H1 (cell line): ENCODE measurements at regions not wholly inside any gene's neighbourhood (a gene's known extent, or its start where the extent isn't known, plus 50 kb on each side); places are given as distances from the start of the nearest gene placed in this dataset.

Source experiments
- HDAC2 ChIP-seq, 2 experiments: fragments of 300-600 bp in 1 of 2; sonication (generic) in 1 of 2; IDR thresholded peaks; 2 replicates each; pipeline ENCODE4 v1.6.1; 2011 to 2012; ENCODE audit warnings: low read depth in 2 of 2, low read length in 2 of 2, mild to moderate bottlenecking in 2 of 2, moderate library complexity in 2 of 2, borderline replicate concordance in 1 of 2, inconsistent platforms in 1 of 2
- JUN ChIP-seq: IDR thresholded peaks from 2 replicates; pipeline ENCODE4 v1.6.1; 2011; ENCODE audit warnings: low read depth, mild to moderate bottlenecking, improper control_type of control experiment, low read length
- NRF1 ChIP-seq: IDR thresholded peaks from 2 replicates; pipeline ENCODE4 v1.6.1; 2011; ENCODE audit warnings: mild to moderate bottlenecking, low read depth, low read length, improper control_type of control experiment
- SAP30 ChIP-seq: fragments of 300-600 bp; sonication (generic); IDR thresholded peaks from 2 replicates; pipeline ENCODE4 v1.7.1; 2012; ENCODE audit warnings: low read length, moderate library complexity, mild to moderate bottlenecking, inconsistent platforms; ENCODE audit not compliant: insufficient read depth, insufficient replicate concordance

- TF ChIP-seq HDAC2 (IDR thresholded peaks at IDR 0.05; ENCODE audit: borderline replicate concordance in 1 of 2, low read depth in 2 of 2, low read length in 2 of 2): no peak
- no peak for TF ChIP-seq NRF1
- no peak for TF ChIP-seq SAP30
- no peak for TF ChIP-seq JUN
These were observed 315.8 kb upstream of the MEIS2 start (continued) for GRCh38 chr15:37416103-37416502.
